C4-2B (cell line): ENCODE measurements at regions not wholly inside any gene's neighbourhood (a gene's known extent, or its start where the extent isn't known, plus 50 kb on each side); places are given as distances from the start of the nearest gene placed in this dataset.
"Not testable (repeated sequence)": the region's sequence is repeated elsewhere in the genome, so short reads cannot be mapped to it uniquely, and the experiment has no call there.

Experiments used
- H3K27ac ChIP-seq: fragments of 450-650 bp; 2 replicates; pipeline ENCODE4 v1.5.1; 2017
- CTCF ChIP-seq: fragments of 450-650 bp; conservative IDR thresholded peaks from 2 replicates; pipeline ENCODE4 v1.5.1; 2017; ENCODE audit warnings: mild to moderate bottlenecking
- ZFX ChIP-seq: fragments of 450-650 bp; IDR thresholded peaks from 2 replicates; pipeline ENCODE4 v1.6.1; 2017

- H3K27ac ChIP-seq = no peak overlapping the region
- TF ChIP-seq CTCF (no peak), ZFX (no peak)
Observed at GRCh38 chr7:8362723-8363369, 70.6 kb upstream of the NXPH1 start.

GRCh38 chr7:8363407-8364015, 69.9 kb upstream of the NXPH1 start:
- H3K27ac ChIP-seq = no peak overlapping the region
- TF ChIP-seq ZFX (no peak), CTCF (no peak)

GRCh38 chr7:8365499-8366110, 67.8 kb upstream of the NXPH1 start:
- no peak overlapping the region for H3K27ac ChIP-seq
- TF ChIP-seq CTCF = peak; percentile 80
- TF ChIP-seq ZFX = no peak

GRCh38 chr7:8368007-8368406, 65.4 kb upstream of the NXPH1 start:
- H3K27ac ChIP-seq = not testable (repeated sequence)

- TF ChIP-seq ZFX = no peak
- TF ChIP-seq CTCF = no peak
- H3K27ac ChIP-seq = no peak overlapping the region
Observed at GRCh38 chr7:8371742-8372141, 61.7 kb upstream of the NXPH1 start.

GRCh38 chr7:8373851-8374250, 59.6 kb upstream of the NXPH1 start:
- no peak overlapping the region for H3K27ac ChIP-seq
- TF ChIP-seq CTCF (no peak), ZFX (no peak)

GRCh38 chr7:8378349-8379019, 54.9 kb upstream of the NXPH1 start:
- no peak overlapping the region for H3K27ac ChIP-seq
- TF ChIP-seq CTCF = no peak
- no peak for TF ChIP-seq ZFX
